HL-60 (cell line): ENCODE measurements at regions not wholly inside any gene's neighbourhood (a gene's known extent, or its start where the extent isn't known, plus 50 kb on each side); places are given as distances from the start of the nearest gene placed in this dataset.

Experiments used
- GABPA ChIP-seq: IDR thresholded peaks from 2 replicates; pipeline ENCODE4 v1.6.1; 2012; ENCODE audit warnings: low read depth
- POLR2AphosphoS5 ChIP-seq: IDR thresholded peaks from 2 replicates; pipeline ENCODE4 v1.6.1; 2012; ENCODE audit warnings: low read depth
- SPI1 ChIP-seq: IDR thresholded peaks from 2 replicates; pipeline ENCODE4 v1.6.1; 2012; ENCODE audit warnings: low read depth, mild to moderate bottlenecking, borderline replicate concordance
- TF ChIP-seq, protein P1 (sequence below): IDR thresholded peaks from one replicate; pipeline ENCODE4 v1.5.1; 2011; ENCODE audit warnings: low read length, control low read depth, inconsistent platforms; ENCODE audit not compliant: insufficient read depth

DNA sequence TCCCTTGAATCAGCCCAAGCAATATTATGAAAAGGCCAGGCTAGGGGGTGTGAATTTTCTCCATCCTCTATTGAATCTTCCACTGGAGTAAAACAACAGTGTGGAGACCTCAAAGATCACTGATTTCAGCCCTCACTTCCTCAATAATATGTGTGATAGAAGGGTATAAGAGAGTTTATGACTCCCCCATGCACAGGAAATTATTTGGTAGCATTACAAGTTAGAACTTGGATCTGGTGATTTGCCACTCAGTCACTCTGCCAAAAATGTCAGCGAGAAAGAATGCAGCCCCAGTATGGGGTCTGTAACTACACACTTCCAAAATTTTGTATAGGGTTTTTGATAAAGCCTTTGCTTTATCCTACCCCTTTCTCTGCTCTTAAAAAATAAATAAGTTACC lies 81.0 kb upstream of the KCNMB2 start:
- TF ChIP-seq GABPA (no peak), POLR2AphosphoS5 (no peak), SPI1 (no peak)
- TF ChIP-seq, protein P1, sequence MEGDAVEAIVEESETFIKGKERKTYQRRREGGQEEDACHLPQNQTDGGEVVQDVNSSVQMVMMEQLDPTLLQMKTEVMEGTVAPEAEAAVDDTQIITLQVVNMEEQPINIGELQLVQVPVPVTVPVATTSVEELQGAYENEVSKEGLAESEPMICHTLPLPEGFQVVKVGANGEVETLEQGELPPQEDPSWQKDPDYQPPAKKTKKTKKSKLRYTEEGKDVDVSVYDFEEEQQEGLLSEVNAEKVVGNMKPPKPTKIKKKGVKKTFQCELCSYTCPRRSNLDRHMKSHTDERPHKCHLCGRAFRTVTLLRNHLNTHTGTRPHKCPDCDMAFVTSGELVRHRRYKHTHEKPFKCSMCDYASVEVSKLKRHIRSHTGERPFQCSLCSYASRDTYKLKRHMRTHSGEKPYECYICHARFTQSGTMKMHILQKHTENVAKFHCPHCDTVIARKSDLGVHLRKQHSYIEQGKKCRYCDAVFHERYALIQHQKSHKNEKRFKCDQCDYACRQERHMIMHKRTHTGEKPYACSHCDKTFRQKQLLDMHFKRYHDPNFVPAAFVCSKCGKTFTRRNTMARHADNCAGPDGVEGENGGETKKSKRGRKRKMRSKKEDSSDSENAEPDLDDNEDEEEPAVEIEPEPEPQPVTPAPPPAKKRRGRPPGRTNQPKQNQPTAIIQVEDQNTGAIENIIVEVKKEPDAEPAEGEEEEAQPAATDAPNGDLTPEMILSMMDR = no peak
